Astrocyte (in vitro differentiated cells and primary cell): ENCODE measurements at regions not wholly inside any gene's neighbourhood (a gene's known extent, or its start where the extent isn't known, plus 50 kb on each side); places are given as distances from the start of the nearest gene placed in this dataset.

Source experiments
- CTCF ChIP-seq: IDR thresholded peaks from 2 replicates; pipeline ENCODE4 v1.5.1; 2011; ENCODE audit warnings: low read depth, mild to moderate bottlenecking, inconsistent platforms, low read length, moderate library complexity; ENCODE audit not compliant: insufficient read depth
- EZH2 ChIP-seq: IDR thresholded peaks from 2 replicates; pipeline ENCODE4 v1.6.1; 2012; ENCODE audit warnings: mild to moderate bottlenecking, low read length, inconsistent platforms; ENCODE audit not compliant: insufficient read depth

- TF ChIP-seq CTCF (no peak), EZH2 (no peak)
Observed at GRCh38 chr2:238635647-238636051, 208.9 kb downstream of the ASB1 start.
